Small intestine (tissue), 7 donors: ENCODE measurements at regions not wholly inside any gene's neighbourhood (a gene's known extent, or its start where the extent isn't known, plus 50 kb on each side); places are given as distances from the start of the nearest gene placed in this dataset.
"Not testable (repeated sequence)": the region's sequence is repeated elsewhere in the genome, so short reads cannot be mapped to it uniquely, and the experiment has no call there.

Experiments
- DNase-seq, 2 donors: peaks; one replicate each; pipeline versions ENCODE4 v3.0.0 to v3.0.0-alpha.2; 2013
- FAIRE-seq: peaks from 2 replicates; lab custom pipeline; 2012; peaks lifted over from hg19 to GRCh38; lab: Jason Lieb, UNC
- H3K27ac ChIP-seq, 3 donors: one replicate each; pipeline ENCODE4 v1.5.1; 2013; ENCODE audit warnings: low read length in 2 of 3, mild to moderate bottlenecking in 2 of 3, control low read depth in 1 of 3, inconsistent platforms in 1 of 3, low read depth in 1 of 3, moderate library complexity in 1 of 3
- H3K27me3 ChIP-seq, 3 donors: one replicate each; pipeline ENCODE4 v1.6.1; 2013; ENCODE audit warnings: low read length in 3 of 3, inconsistent platforms in 1 of 3; ENCODE audit not compliant: control insufficient read depth in 3 of 3, insufficient read depth in 3 of 3
- H3K36me3 ChIP-seq, 3 donors: one replicate each; pipeline ENCODE4 v1.6.1; 2013; ENCODE audit warnings: low read length in 3 of 3, inconsistent platforms in 1 of 3, low read depth in 1 of 3, mild to moderate bottlenecking in 1 of 3, moderate library complexity in 1 of 3; ENCODE audit not compliant: control insufficient read depth in 3 of 3, insufficient read depth in 2 of 3
- H3K4me1 ChIP-seq, 3 donors: one replicate each; pipeline ENCODE4 v1.6.1; 2013; ENCODE audit warnings: low read length in 2 of 3, inconsistent platforms in 1 of 3, low read depth in 1 of 3, mild to moderate bottlenecking in 1 of 3, moderate library complexity in 1 of 3; ENCODE audit not compliant: control insufficient read depth in 3 of 3, insufficient read depth in 2 of 3
- H3K4me3 ChIP-seq, 3 donors: one replicate each; pipeline ENCODE4 v1.5.1; 2013; ENCODE audit warnings: low read length in 3 of 3, control low read depth in 1 of 3, inconsistent platforms in 1 of 3, low read depth in 1 of 3, mild to moderate bottlenecking in 1 of 3, moderate library complexity in 1 of 3
- H3K9me3 ChIP-seq, 2 donors: one replicate each; pipeline ENCODE4 v1.6.1; 2013; ENCODE audit warnings: low read depth in 1 of 2, low read length in 1 of 2; ENCODE audit not compliant: control insufficient read depth in 2 of 2, insufficient read depth in 1 of 2
- WGBS, 3 donors: extraction: QIAGEN DNeasy Blood & Tissue Kit; methylation state at CpG; one replicate each; pipeline ENCODE4 v1.1.7; 2013; 5-methylcytosine and 5-hydroxymethylcytosine counted together
- donor health status: healthy with polysubstance abuse.
- donor health status: control.
- donor health status: control.
- donor health status: Bipolar disorder and iron deficiency.
- donor health status: healthy.

DNA sequence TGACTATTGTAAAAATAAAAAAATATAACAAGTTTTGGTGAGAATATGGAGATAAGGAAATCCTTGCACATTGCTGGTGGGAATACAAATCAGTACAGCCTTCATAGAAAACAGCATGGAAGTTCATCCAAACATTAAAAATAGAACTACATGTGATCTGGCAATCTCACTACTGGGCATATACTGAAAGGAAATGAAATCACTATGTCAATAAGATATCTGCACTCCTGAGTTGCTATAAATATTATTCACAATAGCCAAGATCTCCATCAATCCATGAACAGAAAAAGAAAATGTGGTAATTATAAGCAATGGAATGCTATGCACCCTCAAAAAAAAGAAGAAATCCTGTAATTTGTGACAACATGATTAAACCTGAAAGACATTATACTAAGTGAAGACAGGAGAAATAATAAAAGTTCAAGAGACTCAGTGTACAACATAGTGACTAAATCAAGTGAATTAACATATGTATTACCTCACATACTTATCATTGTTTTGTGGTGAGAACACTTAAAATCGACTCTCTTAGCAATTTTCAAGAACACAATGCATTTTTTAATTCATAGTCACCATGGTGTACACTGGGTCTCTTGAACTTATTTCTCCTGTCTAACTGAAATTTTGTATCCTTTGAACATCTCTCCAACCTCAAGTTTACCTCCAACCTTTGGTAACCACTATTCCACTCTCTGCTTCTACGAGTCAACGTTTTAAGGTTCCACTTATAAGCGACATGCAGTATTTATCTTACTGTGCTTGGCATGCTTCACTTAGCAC is 1703.7 kb upstream of the AGA start:
- FAIRE-seq (no peak), DNase-seq (no peak)
- H3K9me3 ChIP-seq = no peaks in the 10 kb centered on the region
- WGBS, 3 donors = 73 to 77% (median 75%) methylated on average over 4 of the region's 4 CpGs
- no peak overlapping the region for H3K4me3 ChIP-seq
- H3K27me3 ChIP-seq = no peaks in the 10 kb centered on the region
- no peaks in the 10 kb centered on the region for H3K4me1 ChIP-seq
- H3K27ac ChIP-seq = no peak overlapping the region
- H3K36me3 ChIP-seq = no peaks in the 10 kb centered on the region

DNA sequence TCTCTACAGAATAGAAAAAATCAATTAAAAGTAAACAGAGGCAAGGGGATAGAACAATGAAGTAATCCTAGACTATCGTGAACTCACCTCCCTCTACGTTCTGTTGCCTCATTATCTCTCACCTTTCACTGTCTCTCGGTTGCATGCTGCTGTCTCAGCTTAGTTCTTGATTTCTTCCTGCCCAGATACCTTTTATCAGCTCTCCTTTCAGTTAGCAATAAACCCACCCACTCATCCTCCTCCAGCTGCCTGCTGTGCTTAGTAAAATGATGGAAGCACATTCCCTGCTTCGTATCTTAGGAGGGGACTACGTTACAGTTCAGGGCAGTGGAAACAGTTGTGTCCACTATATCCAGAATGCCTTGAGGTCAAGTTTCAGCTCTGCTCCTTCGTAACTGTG is 1709.5 kb upstream of the AGA start:
- no peaks in the 10 kb centered on the region for H3K9me3 ChIP-seq
- no peaks in the 10 kb centered on the region for H3K27me3 ChIP-seq
- FAIRE-seq (no peak), DNase-seq (no peak)
- WGBS, 3 donors = 44 to 64% (median 48%) methylated on average over 6 of the region's 6 CpGs
- no peaks in the 10 kb centered on the region for H3K36me3 ChIP-seq
- H3K27ac ChIP-seq = no peak overlapping the region
- H3K4me3 ChIP-seq = no peak overlapping the region
- no peaks in the 10 kb centered on the region for H3K4me1 ChIP-seq

DNA sequence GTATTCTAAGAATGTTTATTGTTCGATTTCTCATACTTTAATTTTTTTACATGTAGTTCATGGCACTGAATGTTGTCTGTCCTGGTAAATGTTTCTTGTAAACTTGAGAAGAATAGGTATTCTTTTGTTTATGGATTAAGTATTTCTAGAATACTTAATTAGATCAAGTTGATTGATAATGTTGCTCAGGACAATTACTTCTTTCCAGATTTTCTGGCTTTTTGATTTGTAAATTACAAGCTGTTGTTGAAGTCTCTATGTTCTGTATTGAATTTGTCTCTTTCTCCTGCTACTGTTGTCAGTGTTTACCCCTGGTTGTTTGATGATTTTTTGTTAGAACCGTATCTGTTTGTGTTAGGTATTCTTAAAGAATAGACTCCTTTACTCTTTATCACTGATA is 1720.9 kb upstream of the AGA start:
- Histone ChIP-seq H3K4me3 (no peak overlapping the region), H3K9me3 (no peaks in the 10 kb centered on the region), H3K27ac (no peak overlapping the region), H3K27me3 (no peaks in the 10 kb centered on the region), H3K4me1 (no peaks in the 10 kb centered on the region), H3K36me3 (no peaks in the 10 kb centered on the region)
- FAIRE-seq = no peak
- DNase-seq = no peak
- 59 to 80% (median 68%) methylated on average over 2 of the region's 2 CpGs for WGBS, 3 donors

DNA sequence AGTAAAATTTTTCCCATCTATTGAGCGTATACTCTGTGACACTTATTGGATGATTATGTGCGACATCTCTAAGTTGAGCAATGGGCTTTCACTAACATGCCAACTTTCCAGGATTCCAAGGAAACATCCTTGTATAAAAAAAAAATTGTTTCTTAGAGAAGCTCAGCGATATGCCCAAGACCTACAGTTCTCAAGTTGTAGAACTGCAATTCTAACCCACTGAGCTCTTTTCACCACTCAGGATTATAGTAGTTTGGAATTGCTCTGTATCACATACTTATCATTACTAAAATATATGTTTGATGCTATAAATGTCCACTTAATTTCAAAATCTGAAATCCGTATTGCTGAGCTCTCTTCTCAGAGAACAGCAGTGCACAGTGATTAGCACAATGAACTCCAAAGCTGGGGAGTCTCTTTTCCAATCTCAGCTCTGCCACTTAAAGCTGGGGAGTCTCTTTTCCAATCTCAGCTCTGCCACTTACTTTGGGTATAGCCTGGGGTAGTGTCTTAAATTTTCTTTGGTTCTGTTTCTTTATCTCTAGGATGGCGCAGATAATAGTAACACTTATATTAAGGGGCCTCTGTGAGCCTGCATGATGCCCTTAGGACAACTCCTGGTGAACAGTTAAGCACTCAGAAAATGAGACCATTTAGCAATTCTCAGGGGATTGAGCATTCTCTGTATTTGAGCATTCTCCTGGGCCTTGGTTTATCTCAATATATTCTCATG is 1722.2 kb upstream of the AGA start:
- WGBS, 3 donors = 87 to 91% (median 88%) methylated on average over 5 of the region's 5 CpGs
- Histone ChIP-seq H3K36me3 (no peaks in the 10 kb centered on the region), H3K9me3 (no peaks in the 10 kb centered on the region), H3K27me3 (no peaks in the 10 kb centered on the region), H3K27ac (no peak overlapping the region), H3K4me1 (no peaks in the 10 kb centered on the region), H3K4me3 (no peak overlapping the region)
- FAIRE-seq (no peak), DNase-seq (no peak)

DNA sequence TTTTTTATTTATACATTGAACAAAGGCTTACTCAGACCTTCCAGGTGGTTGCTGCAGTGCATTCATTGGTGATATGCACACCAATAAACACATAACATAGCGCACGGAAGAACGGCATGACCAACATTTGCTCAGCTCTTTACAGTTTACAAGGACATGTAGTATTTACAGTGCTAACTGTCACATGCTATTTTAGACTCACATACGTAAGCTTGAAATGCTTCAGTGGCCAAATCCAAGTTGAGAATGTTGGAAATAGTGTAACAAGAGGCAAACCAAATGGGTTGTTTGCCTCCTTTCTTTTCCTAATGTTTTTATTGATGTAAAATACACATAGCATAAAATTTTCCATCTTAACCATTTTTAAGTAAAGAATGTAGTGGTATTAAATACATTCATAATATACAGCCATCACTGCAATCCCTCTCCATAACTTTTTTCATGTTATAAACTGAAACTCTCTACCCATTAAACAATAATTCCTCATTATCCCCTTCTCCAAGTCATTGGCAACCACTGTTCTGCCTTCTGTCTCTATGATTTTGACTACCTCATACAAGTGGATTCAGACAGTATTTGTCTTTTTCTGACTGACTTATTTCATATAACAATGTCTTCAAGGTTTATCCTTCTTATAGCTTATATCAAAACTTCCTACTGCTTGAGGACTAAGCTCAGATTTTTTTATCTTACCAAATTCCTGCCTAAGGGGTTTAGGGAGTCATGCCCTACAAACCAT is 1722.9 kb upstream of the AGA start:
- Histone ChIP-seq H3K36me3 (no peaks in the 10 kb centered on the region), H3K4me3 (no peak overlapping the region), H3K9me3 (no peaks in the 10 kb centered on the region), H3K4me1 (no peaks in the 10 kb centered on the region), H3K27ac (no peak overlapping the region), H3K27me3 (no peaks in the 10 kb centered on the region)
- WGBS, 3 donors = 91 to 94% (median 94%) methylated on average over 4 of the region's 4 CpGs
- FAIRE-seq (no peak), DNase-seq (no peak)

DNA sequence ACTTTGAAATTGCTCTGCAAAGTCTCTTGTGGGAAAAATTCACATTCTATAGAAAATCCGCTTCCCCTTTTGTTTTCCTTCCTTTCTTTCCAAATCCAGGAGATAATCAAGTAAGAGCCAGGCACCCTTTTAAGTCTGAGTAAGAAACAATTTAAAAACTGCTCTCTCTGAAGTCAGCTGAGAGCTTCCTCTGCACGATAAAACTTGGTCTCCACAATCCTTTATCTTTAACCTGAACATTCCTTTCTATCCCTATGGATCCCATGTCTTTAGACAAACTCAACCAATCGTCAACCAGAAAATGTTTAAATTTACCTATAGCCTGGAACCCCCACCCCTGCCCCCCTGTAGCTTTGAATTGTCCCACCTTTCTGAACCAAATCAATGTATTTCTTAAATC is 1723.6 kb upstream of the AGA start:
- peaks cover 0 to 2% of the 10 kb centered on the region in 2 donors for H3K9me3 ChIP-seq
- FAIRE-seq = no peak
- no peaks in the 10 kb centered on the region for H3K27me3 ChIP-seq
- H3K4me1 ChIP-seq = no peaks in the 10 kb centered on the region
- WGBS, 3 donors = 46 to 54% (median 49%) methylated on average over 3 of the region's 3 CpGs
- no peak overlapping the region for H3K27ac ChIP-seq
- no peak for DNase-seq
- H3K36me3 ChIP-seq = no peaks in the 10 kb centered on the region
- no peak overlapping the region for H3K4me3 ChIP-seq

DNA sequence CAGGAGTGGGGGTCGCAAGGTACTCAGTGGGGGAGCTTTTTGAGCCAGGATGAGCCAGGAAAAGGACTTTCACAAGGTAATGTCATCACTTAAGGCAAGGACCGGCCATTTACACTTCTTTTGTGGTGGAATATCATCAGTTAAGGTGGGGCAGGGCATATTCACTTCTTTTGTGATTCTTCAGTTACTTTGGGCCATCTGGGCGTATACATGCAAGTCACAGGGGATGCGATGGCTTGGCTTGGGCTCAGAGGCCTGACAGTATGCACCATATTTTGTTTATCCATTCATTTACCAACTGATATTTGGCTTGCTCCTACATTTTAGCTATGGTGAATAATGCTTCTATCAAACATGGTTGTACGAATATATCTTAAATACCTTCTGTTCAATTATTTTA is 1728.1 kb upstream of the AGA start:
- not testable (repeated sequence) for H3K4me1 ChIP-seq, FAIRE-seq, H3K4me3 ChIP-seq, H3K27me3 ChIP-seq, H3K36me3 ChIP-seq, DNase-seq, H3K27ac ChIP-seq, H3K9me3 ChIP-seq
- WGBS, 3 donors = 78 to 91% (median 88%) methylated on average over 3 to 4 of the region's 5 CpGs

DNA sequence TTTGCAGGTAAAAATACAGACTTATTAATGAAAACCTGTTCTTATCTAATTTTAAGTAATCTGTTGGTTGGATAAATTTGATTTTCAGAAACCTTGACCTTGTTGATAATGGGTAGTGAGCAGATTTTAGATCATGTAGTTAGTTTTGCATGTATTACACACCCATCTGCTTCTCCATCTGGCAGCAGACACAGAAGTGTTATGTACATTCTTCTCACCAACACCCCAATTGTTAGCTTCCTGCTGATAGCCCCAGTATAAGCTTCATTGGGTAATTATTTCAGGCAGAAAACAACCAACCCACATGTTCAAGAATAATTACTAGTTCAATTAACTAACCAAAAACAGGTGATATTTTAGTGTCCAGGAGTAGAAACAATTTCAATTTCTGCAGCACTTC is 1740.5 kb upstream of the AGA start:
- H3K4me1 ChIP-seq = no peaks in the 10 kb centered on the region
- H3K4me3 ChIP-seq = no peak overlapping the region
- no peak for DNase-seq
- H3K27ac ChIP-seq = no peak overlapping the region
- no peaks in the 10 kb centered on the region for H3K27me3 ChIP-seq
- no peaks in the 10 kb centered on the region for H3K36me3 ChIP-seq
- H3K9me3 ChIP-seq = peaks cover 0 to 4% of the 10 kb centered on the region in 2 donors
- no peak for FAIRE-seq
